AG09319 (cell line): ENCODE measurements at regions not wholly inside any gene's neighbourhood (a gene's known extent, or its start where the extent isn't known, plus 50 kb on each side); places are given as distances from the start of the nearest gene placed in this dataset.

ENCODE experiments used
- DNase-seq: peaks from one replicate; pipeline ENCODE4 v3.0.0-alpha.2; 2010; ENCODE audit warnings: low read depth; ENCODE audit errors: extremely low read depth
- CTCF ChIP-seq: IDR thresholded peaks from 2 replicates; pipeline ENCODE4 v1.5.1; 2011; ENCODE audit warnings: low read depth, mild to moderate bottlenecking, inconsistent platforms, low read length, moderate library complexity

- no peak for TF ChIP-seq CTCF
- no peak for DNase-seq
Measured at GRCh38 chr16:86651823-86652222, 73.5 kb downstream of the FOXL1 start.

DNA sequence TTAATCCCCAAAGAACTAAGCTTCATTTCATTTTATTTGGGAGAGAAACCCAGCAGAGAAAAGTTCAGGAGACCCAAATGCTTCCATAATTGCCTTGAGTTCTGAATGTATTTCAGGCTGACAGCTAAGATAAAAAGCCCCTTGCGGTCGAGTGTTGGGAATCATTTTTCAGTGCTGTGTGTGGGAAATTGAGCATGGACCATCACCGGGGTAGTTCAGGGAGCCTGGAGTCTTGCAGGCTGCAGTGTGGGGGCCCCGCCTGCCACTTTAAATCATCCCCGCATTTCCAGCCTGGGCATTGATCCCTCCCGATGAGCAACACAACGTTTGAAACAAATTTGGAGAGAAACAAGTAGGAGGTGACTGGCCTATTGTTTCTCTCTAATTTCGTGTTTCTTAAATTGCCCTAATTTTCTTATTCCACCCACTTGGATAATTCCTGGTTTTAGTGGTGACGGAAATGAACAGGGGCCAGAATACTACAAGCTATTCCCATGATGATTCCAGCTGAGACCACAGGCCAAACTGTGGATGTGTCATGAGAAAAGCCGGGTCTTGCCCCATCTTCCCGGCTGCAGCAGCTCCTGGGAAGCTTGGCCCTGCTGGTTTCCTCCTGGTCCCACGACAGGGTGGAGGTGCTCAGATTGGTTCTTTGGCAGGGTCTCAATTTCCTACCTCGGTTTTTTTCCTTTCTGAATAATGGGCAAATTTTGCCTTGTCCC lies 75.1 kb downstream of the FOXL1 start:
- DNase-seq: no peak
- TF ChIP-seq CTCF: no peak

DNA sequence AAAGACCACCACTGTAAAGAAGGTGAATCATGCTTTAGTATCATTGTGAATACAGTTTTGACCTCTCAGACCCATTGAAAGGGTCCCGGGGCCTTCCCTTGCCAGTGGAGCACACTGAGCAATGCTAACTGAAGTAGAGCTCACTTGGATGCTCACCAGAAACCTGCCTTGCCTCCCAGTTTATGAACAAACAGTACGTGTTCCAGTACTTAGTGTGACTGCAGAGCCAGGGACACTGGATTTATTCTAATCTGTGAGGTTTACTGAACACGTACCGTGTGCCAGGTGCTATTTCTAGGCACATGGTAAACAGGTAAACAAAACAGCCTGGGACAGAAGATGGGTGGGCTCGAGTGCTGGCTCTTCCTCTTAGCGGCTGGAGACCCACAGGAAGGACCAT lies 79.6 kb downstream of the FOXL1 start:
- DNase-seq: no peak
- TF ChIP-seq CTCF: no peak

DNA sequence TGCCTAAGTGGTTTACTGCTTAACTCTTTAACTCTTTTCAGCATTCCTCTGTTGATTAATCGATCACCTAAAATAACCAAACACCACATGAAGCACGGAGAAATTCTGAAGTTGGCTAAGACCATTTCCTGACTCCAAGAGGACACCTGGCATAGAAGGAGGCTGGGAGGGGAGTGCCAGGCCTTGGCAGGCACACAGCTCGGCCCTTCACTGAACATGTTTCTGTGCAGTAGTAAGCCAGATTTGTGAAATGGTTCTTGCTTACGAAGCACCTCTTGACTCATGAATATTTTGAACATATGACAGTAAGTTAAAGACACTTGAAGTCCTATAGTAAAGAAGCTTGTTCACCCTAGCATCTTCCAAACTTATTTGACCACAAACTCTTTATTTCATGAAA lies 82.3 kb downstream of the FOXL1 start:
- TF ChIP-seq CTCF: no peak

DNA sequence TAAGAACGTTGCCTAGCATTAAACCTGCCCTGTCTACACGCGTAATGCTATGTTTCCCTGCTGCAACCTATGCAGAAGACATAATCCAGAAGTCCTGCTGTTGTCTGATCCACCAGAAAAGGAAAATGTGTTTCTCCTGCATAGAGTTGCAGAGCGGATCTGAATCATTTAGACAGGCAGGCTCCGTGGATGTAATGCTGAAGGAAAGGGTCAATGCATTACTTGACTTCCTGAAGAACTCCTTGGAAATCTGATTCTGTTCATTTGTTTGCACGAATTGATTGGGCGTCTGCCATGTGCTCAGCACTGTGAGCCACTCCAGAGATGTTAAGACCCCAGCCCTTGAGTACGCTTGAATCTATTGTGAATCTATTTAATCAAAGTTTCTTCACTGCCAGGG lies 83.4 kb downstream of the FOXL1 start:
- TF ChIP-seq CTCF: no peak
- DNase-seq: no peak

More for the DNA sequence above, 82.3 kb downstream of the FOXL1 start:
- no peak for DNase-seq

- DNase-seq: no peak
- no peak for TF ChIP-seq CTCF
Measured at GRCh38 chr16:86662195-86662594, 83.8 kb downstream of the FOXL1 start.

GRCh38 chr16:86662740-86663139 lies 84.4 kb downstream of the FOXL1 start:
- DNase-seq: no peak
- no peak for TF ChIP-seq CTCF
